Smooth muscle cell (in vitro differentiated cells): ENCODE measurements at regions not wholly inside any gene's neighbourhood (a gene's known extent, or its start where the extent isn't known, plus 50 kb on each side); places are given as distances from the start of the nearest gene placed in this dataset.
"Not testable (repeated sequence)": the region's sequence is repeated elsewhere in the genome, so short reads cannot be mapped to it uniquely, and the experiment has no call there.

ENCODE experiments used
- DNase-seq: peaks from one replicate; lab custom pipeline; 2025; ENCODE audit not compliant: unreplicated experiment; lab: John Stamatoyannopoulos, UW
- H2AFZ ChIP-seq: fragments of 200-600 bp; sonication (generic); 2 replicates; pipeline ENCODE4 v1.6.0; 2016; ENCODE audit warnings: antibody characterized with exemption, low read depth, mild to moderate bottlenecking
- H3F3A ChIP-seq: fragments of 200-600 bp; sonication (generic); 2 replicates; pipeline ENCODE4 v1.6.0; 2017; ENCODE audit warnings: antibody characterized with exemption, low read depth
- H3K27ac ChIP-seq: fragments of 200-600 bp; sonication (generic); 2 replicates; pipeline ENCODE4 v1.5.1; 2016; ENCODE audit warnings: low read depth, mild to moderate bottlenecking
- H3K27me3 ChIP-seq: fragments of 200-600 bp; sonication (generic); 2 replicates; pipeline ENCODE4 v1.6.1; 2016; ENCODE audit warnings: low read depth, mild to moderate bottlenecking
- H3K36me3 ChIP-seq: fragments of 200-600 bp; sonication (generic); 2 replicates; pipeline ENCODE4 v1.5.1; 2016; ENCODE audit warnings: low read depth
- H3K4me1 ChIP-seq: fragments of 200-600 bp; sonication (generic); 2 replicates; pipeline ENCODE4 v1.5.1; 2016; ENCODE audit warnings: low read depth
- H3K4me2 ChIP-seq: fragments of 200-600 bp; sonication (generic); 2 replicates; pipeline ENCODE4 v1.6.0; 2016; ENCODE audit warnings: mild to moderate bottlenecking
- H3K4me3 ChIP-seq: fragments of 200-600 bp; sonication (generic); 2 replicates; pipeline ENCODE4 v1.5.1; 2016; ENCODE audit warnings: mild to moderate bottlenecking
- H3K79me2 ChIP-seq: fragments of 200-600 bp; sonication (generic); 2 replicates; pipeline ENCODE4 v1.6.0; 2016; ENCODE audit warnings: low read depth, mild to moderate bottlenecking
- H3K9ac ChIP-seq: fragments of 200-600 bp; sonication (generic); 2 replicates; pipeline ENCODE4 v1.6.0; 2016; ENCODE audit warnings: low read depth
- H3K9me3 ChIP-seq: fragments of 200-600 bp; sonication (generic); replicated peaks from 2 replicates; pipeline ENCODE4 v1.5.1; 2016; ENCODE audit warnings: low read depth
- H4K20me1 ChIP-seq: fragments of 200-600 bp; sonication (generic); 2 replicates; pipeline ENCODE4 v1.6.0; 2016; ENCODE audit warnings: low read depth
- CTCF ChIP-seq: fragments of 200-600 bp; sonication (generic); IDR thresholded peaks from 2 replicates; pipeline ENCODE4 v1.5.1; 2017; ENCODE audit warnings: borderline replicate concordance, mild to moderate bottlenecking, antibody characterized with exemption; ENCODE audit not compliant: insufficient read depth, poor library complexity, severe bottlenecking
- WGBS: methylation state at CpG from one replicate; pipeline ENCODE4 v1.1.7; 2016; ENCODE audit warnings: low lambda C conversion rate; 5-methylcytosine and 5-hydroxymethylcytosine counted together

GRCh38 chr20:11995805-11996567 is 78.3 kb downstream of the BTBD3 start:
- Histone ChIP-seq H3K27ac (peak overlapping the region; percentile 5), H3K79me2 (no peaks in the 10 kb centered on the region), H3K9me3 (no peaks in the 10 kb centered on the region), H3K27me3 (no peaks in the 10 kb centered on the region), H3K4me2 (peak overlapping the region; percentile 39), H3K36me3 (no peaks in the 10 kb centered on the region), H3K4me1 (no peaks in the 10 kb centered on the region), H2AFZ (no peak overlapping the region), H3K9ac (no peak overlapping the region), H3K4me3 (no peak overlapping the region), H4K20me1 (no peaks in the 10 kb centered on the region), H3F3A (no peaks in the 10 kb centered on the region)
- WGBS: 61% methylated on average over 7 of the region's 7 CpGs
- no peak for DNase-seq
- TF ChIP-seq CTCF: no peak

GRCh38 chr20:12004776-12005175 is 87.1 kb downstream of the BTBD3 start:
- H3F3A ChIP-seq, H3K9me3 ChIP-seq, H3K79me2 ChIP-seq, H2AFZ ChIP-seq, H3K4me2 ChIP-seq, H3K9ac ChIP-seq, H3K27me3 ChIP-seq, H3K4me3 ChIP-seq, H3K36me3 ChIP-seq, H3K27ac ChIP-seq, H4K20me1 ChIP-seq, H3K4me1 ChIP-seq, DNase-seq: not testable (repeated sequence)
- 93% methylated on average over 1 of the region's 1 CpG for WGBS

- WGBS: 65% methylated on average over 9 of the region's 9 CpGs
- H3K9ac ChIP-seq: no peak overlapping the region
Measured at GRCh38 chr20:12012241-12013222, 94.8 kb downstream of the BTBD3 start.

More at GRCh38 chr20:12012241-12013222, 94.8 kb downstream of the BTBD3 start:
- Histone ChIP-seq H3K4me3 (no peak overlapping the region), H3K27me3 (no peaks in the 10 kb centered on the region), H3K79me2 (no peaks in the 10 kb centered on the region), H3K4me2 (no peak overlapping the region), H4K20me1 (no peaks in the 10 kb centered on the region), H2AFZ (no peak overlapping the region), H3F3A (no peaks in the 10 kb centered on the region), H3K4me1 (peaks cover 11% of the 10 kb centered on the region), H3K36me3 (no peaks in the 10 kb centered on the region), H3K27ac (no peak overlapping the region), H3K9me3 (no peaks in the 10 kb centered on the region)
- DNase-seq: no peak
- TF ChIP-seq CTCF: peak; percentile 58
